VCaP (cell line): ENCODE measurements at regions not wholly inside any gene's neighbourhood (a gene's known extent, or its start where the extent isn't known, plus 50 kb on each side); places are given as distances from the start of the nearest gene placed in this dataset.

ENCODE experiments used
- H3K27ac ChIP-seq: fragments of 450-650 bp; 2 replicates; pipeline ENCODE4 v1.5.1; 2017
- CTCF ChIP-seq: fragments of 450-650 bp; conservative IDR thresholded peaks from 2 replicates; pipeline ENCODE4 v1.5.1; 2017; ENCODE audit warnings: mild to moderate bottlenecking, moderate library complexity

- H3K27ac ChIP-seq: no peak overlapping the region
- no peak for TF ChIP-seq CTCF
Observed at GRCh38 chrX:116605576-116605975, 142.8 kb upstream of the CT83 start.

DNA sequence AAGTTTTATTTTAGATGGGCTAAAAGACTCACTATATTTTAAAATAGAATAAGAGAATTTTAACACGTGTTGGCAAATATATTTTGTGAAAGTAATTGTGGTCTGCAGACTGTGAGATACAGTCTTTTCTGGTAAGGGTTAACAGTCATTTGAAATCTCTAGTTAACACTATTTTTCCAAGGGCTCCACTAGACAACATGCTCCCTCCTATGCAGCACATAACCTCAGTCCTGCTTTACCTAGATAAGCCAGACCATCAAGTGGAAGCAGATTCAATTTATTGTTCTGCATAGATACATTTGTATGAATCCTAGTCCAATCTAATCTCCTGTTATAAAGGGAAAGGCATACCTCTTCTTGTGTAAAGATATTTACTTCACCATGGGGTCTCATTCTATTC is 133.2 kb upstream of the CT83 start:
- no peak for TF ChIP-seq CTCF
- no peak overlapping the region for H3K27ac ChIP-seq
